ENCODE measurements at regions not wholly inside any gene's neighbourhood (a gene's known extent, or its start where the extent isn't known, plus 50 kb on each side); places are given as distances from the start of the nearest gene placed in this dataset.

DNA sequence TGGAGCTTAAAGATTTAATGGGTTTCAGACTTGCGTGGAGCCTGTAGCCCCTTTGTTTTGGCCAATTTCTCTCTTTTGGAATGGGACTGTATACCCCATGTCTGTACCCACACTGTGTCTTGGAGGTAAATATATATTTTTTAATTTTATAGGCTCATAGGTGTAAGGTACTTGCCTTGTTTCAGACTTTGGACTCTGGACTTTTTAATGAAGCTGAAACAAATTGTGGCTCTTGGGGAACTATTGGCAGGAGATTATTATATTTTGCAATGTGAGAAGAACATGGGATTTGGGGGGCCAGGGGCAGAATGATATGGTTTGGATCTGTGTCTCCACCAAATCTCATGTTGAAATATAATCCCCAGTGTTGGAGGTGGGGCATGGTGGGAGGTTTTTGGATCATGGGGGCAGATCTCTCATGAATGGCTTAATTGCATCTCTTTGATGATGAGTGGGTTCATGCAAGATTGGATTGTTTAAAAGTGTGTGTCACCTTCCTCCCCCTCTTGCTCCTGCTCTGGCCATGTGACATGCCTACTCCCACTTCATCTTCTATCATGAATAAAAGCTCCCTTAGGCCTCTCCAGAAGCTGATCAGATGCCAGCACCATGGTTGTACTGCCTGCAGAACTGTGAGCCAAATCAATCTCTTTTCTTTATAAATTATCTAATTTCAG lies 74.1 kb upstream of the ARHGAP20 start:
- TF ChIP-seq, protein P1, sequence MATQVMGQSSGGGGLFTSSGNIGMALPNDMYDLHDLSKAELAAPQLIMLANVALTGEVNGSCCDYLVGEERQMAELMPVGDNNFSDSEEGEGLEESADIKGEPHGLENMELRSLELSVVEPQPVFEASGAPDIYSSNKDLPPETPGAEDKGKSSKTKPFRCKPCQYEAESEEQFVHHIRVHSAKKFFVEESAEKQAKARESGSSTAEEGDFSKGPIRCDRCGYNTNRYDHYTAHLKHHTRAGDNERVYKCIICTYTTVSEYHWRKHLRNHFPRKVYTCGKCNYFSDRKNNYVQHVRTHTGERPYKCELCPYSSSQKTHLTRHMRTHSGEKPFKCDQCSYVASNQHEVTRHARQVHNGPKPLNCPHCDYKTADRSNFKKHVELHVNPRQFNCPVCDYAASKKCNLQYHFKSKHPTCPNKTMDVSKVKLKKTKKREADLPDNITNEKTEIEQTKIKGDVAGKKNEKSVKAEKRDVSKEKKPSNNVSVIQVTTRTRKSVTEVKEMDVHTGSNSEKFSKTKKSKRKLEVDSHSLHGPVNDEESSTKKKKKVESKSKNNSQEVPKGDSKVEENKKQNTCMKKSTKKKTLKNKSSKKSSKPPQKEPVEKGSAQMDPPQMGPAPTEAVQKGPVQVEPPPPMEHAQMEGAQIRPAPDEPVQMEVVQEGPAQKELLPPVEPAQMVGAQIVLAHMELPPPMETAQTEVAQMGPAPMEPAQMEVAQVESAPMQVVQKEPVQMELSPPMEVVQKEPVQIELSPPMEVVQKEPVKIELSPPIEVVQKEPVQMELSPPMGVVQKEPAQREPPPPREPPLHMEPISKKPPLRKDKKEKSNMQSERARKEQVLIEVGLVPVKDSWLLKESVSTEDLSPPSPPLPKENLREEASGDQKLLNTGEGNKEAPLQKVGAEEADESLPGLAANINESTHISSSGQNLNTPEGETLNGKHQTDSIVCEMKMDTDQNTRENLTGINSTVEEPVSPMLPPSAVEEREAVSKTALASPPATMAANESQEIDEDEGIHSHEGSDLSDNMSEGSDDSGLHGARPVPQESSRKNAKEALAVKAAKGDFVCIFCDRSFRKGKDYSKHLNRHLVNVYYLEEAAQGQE (IDR thresholded peaks at IDR 0.05; ENCODE audit: low read depth): no peak
- TF ChIP-seq EGR1 (IDR thresholded peaks at IDR 0.05): no peak
- no peak for TF ChIP-seq CREB1 (IDR thresholded peaks at IDR 0.05; ENCODE audit: low read depth)
- TF ChIP-seq, protein P2, sequence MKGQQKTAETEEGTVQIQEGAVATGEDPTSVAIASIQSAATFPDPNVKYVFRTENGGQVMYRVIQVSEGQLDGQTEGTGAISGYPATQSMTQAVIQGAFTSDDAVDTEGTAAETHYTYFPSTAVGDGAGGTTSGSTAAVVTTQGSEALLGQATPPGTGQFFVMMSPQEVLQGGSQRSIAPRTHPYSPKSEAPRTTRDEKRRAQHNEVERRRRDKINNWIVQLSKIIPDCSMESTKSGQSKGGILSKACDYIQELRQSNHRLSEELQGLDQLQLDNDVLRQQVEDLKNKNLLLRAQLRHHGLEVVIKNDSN (IDR thresholded peaks at IDR 0.05): no peak
- no peak for TF ChIP-seq TCF12 (IDR thresholded peaks at IDR 0.05; ENCODE audit: low read depth)
- TF ChIP-seq EP300 (IDR thresholded peaks at IDR 0.05; ENCODE audit: borderline replicate concordance): no peak
- no peak for TF ChIP-seq CEBPB (IDR thresholded peaks at IDR 0.05)
- TF ChIP-seq, protein P3, sequence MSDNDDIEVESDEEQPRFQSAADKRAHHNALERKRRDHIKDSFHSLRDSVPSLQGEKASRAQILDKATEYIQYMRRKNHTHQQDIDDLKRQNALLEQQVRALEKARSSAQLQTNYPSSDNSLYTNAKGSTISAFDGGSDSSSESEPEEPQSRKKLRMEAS (IDR thresholded peaks at IDR 0.05): no peak
- TF ChIP-seq RAD21 (IDR thresholded peaks at IDR 0.05; ENCODE audit: low read depth): no peak
- TF ChIP-seq TEAD4 (IDR thresholded peaks at IDR 0.05): no peak
- TF ChIP-seq YY1 (IDR thresholded peaks at IDR 0.05; ENCODE audit: low read depth): no peak
- no peak for TF ChIP-seq FOXM1 (IDR thresholded peaks at IDR 0.05; ENCODE audit: borderline replicate concordance, low read depth)
- no peak for TF ChIP-seq TAF1 (IDR thresholded peaks at IDR 0.05; ENCODE audit: low read depth)
- no peak for TF ChIP-seq ZBTB7A (IDR thresholded peaks at IDR 0.05; ENCODE audit: low read depth)

DNA sequence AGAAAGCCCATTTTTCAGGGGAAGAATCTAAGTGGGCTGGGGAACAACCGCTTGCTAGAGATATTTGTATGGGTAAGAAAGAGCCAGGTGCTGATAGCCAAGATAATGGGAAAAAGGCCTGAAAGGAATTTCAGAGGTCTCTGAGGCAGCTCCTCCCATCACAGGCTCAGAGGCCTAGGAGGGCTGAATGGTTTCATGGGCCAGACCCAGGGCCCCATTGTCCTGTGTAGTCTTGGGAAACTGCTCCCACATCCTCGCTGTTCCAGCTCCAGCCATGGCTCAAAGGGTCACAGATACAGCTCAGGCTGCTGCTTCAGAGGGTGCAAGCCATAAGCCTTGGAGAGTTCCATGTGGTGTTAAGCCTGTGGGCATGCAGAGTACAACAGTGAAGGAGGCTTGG lies 73.2 kb upstream of the ARHGAP20 start:
- TF ChIP-seq EP300 (IDR thresholded peaks at IDR 0.05; ENCODE audit: borderline replicate concordance) (no peak), CREB1 (IDR thresholded peaks at IDR 0.05; ENCODE audit: low read depth) (no peak), EGR1 (IDR thresholded peaks at IDR 0.05) (no peak), FOXM1 (IDR thresholded peaks at IDR 0.05; ENCODE audit: borderline replicate concordance, low read depth) (no peak), NFIC (IDR thresholded peaks at IDR 0.05) (no peak), CEBPB (IDR thresholded peaks at IDR 0.05) (no peak)
- TF ChIP-seq, protein P3 (IDR thresholded peaks at IDR 0.05): no peak

DNA sequence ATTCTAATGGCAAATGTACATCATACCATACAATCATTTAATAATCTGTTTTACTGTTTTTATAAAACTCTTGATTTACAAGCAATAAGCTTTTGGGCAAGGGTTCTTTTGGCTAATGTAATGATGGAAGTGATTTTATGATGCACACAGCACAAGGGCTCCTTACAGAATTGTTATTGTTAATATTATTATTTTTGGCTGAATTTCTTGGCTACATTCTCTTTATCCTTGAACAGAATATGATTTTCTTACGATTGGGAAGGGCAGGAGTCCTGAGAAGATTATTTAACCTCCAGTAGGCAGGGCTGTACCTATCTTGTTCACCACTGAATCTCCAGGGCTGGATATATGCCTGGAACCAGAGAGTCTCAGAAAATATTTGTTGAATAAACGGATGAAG lies 70.4 kb upstream of the ARHGAP20 start:
- TF ChIP-seq CREB1 (IDR thresholded peaks at IDR 0.05; ENCODE audit: low read depth): no peak
- no peak for TF ChIP-seq CEBPB (IDR thresholded peaks at IDR 0.05)
- no peak for TF ChIP-seq TEAD4 (IDR thresholded peaks at IDR 0.05)
- TF ChIP-seq EGR1 (IDR thresholded peaks at IDR 0.05): no peak
- TF ChIP-seq NFIC (IDR thresholded peaks at IDR 0.05): no peak
- TF ChIP-seq, protein P3 (IDR thresholded peaks at IDR 0.05): no peak
- TF ChIP-seq YY1 (IDR thresholded peaks at IDR 0.05; ENCODE audit: low read depth): no peak
- no peak for TF ChIP-seq TCF12 (IDR thresholded peaks at IDR 0.05; ENCODE audit: low read depth)
- TF ChIP-seq EP300 (IDR thresholded peaks at IDR 0.05; ENCODE audit: borderline replicate concordance): no peak
- TF ChIP-seq FOXM1 (IDR thresholded peaks at IDR 0.05; ENCODE audit: borderline replicate concordance, low read depth): no peak

DNA sequence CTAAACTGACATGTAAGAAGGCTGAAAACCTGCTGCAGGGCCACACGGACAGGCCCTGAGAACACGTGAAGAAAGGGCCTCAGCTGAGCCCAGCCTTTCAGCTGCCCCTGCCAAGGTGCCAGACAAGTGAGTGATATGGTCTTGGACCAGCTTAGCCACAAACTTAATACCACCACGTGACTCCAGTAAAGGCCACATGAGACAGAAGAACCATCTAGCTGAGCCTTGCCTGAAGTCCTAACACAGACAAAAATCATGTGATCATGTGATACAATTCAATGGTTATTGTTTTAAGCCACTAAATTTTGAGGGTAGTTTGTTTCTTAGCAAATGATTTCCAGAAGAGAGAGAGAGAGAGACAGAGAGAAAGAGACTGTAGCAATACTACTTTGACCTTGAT lies 66.9 kb upstream of the ARHGAP20 start:
- TF ChIP-seq ZBTB7A (IDR thresholded peaks at IDR 0.05; ENCODE audit: low read depth) (no peak), EGR1 (IDR thresholded peaks at IDR 0.05) (no peak), RAD21 (IDR thresholded peaks at IDR 0.05; ENCODE audit: low read depth) (no peak), EP300 (IDR thresholded peaks at IDR 0.05; ENCODE audit: borderline replicate concordance) (no peak), FOXM1 (IDR thresholded peaks at IDR 0.05; ENCODE audit: borderline replicate concordance, low read depth) (no peak), TEAD4 (IDR thresholded peaks at IDR 0.05) (no peak), YY1 (IDR thresholded peaks at IDR 0.05; ENCODE audit: low read depth) (no peak), TAF1 (IDR thresholded peaks at IDR 0.05; ENCODE audit: low read depth) (no peak), CREB1 (IDR thresholded peaks at IDR 0.05; ENCODE audit: low read depth) (no peak), TCF12 (IDR thresholded peaks at IDR 0.05; ENCODE audit: low read depth) (no peak), NFIC (IDR thresholded peaks at IDR 0.05) (no peak), CEBPB (IDR thresholded peaks at IDR 0.05) (no peak)
- TF ChIP-seq, protein P1 (IDR thresholded peaks at IDR 0.05; ENCODE audit: low read depth): no peak
- TF ChIP-seq, protein P2 (IDR thresholded peaks at IDR 0.05): no peak
- TF ChIP-seq, protein P3 (IDR thresholded peaks at IDR 0.05): no peak

DNA sequence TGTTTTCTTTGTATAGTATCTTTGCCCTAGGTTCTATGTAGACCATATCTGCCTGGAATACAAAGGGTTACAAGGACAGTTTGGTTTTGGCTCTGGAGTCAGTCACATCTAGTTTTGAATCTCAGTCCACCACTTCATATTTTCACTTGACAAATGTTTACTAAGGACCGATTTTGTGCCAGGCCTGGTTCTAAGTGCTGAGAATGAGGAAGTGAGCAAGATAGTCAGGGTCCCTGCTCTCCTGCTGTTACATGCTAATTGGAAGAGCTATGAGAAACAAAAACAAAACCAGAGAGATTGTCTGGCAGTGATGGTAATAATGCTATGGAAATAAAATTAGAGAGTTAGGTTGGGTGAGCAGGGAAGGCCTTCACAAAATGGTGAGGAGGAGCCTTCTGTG lies 66.1 kb upstream of the ARHGAP20 start:
- TF ChIP-seq TEAD4 (IDR thresholded peaks at IDR 0.05): no peak
- TF ChIP-seq ZBTB7A (IDR thresholded peaks at IDR 0.05; ENCODE audit: low read depth): no peak
- TF ChIP-seq TCF12 (IDR thresholded peaks at IDR 0.05; ENCODE audit: low read depth): no peak

Data from Ishikawa (cell line).